NCI-H1436 treated with DMSO at 0.1 percent for 48 hours (cell line): ENCODE measurements at regions not wholly inside any gene's neighbourhood (a gene's known extent, or its start where the extent isn't known, plus 50 kb on each side); places are given as distances from the start of the nearest gene placed in this dataset.
"Not testable (repeated sequence)": the region's sequence is repeated elsewhere in the genome, so short reads cannot be mapped to it uniquely, and the experiment has no call there.

Experiments used
- DNase-seq: peaks from one replicate; lab custom pipeline; 2025; lab: John Stamatoyannopoulos, UW

DNA sequence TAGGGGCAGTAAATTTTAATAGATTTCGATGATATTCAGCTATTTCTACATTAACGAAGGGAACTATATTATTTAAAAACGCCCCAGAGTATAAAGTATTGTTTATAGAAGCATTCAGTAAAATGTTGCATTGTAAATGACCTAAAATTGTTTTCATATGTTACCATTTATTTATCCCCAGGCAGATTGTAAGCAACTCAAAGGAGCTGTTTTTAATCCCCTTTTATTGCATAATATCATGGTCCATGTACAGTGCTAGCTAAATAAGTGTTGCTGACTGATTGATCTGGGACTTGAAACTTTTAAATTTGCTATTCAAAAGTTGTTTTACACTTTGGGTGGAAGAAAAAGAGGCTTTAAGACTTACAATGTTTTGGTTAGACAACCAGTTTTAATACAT lies 199.0 kb upstream of the SLC38A2 start:
- DNase-seq: no peak

DNA sequence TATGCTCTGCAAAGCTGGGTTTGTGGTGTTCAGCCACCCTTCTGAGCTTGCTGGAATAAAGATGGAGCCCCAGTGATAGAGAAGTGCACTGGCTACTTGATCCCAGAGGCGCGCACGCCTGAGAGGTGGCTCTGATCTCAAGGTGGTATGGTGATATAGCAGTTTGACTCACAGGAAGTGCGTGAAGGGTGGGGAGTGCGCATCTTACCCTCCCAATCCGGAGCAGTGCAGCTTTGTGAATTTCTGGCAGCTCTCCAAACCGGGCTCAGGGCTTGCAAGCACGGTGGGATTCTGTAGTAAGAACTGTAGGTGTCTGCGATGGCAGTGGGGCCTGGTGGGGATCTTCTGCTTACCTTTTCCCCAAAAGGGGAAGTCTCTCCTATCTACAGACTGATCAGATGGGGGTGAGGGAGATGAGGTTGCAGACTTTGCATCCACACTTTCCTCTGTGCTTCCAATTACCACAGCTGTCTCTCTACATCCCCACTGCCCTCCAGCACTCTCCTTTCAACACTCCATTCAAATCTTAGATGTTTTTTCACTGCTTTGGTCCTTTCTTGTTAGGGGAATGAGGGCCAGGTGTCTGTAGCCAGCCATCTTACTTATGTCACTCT lies 197.4 kb upstream of the SLC38A2 start:
- DNase-seq: no peak

DNA sequence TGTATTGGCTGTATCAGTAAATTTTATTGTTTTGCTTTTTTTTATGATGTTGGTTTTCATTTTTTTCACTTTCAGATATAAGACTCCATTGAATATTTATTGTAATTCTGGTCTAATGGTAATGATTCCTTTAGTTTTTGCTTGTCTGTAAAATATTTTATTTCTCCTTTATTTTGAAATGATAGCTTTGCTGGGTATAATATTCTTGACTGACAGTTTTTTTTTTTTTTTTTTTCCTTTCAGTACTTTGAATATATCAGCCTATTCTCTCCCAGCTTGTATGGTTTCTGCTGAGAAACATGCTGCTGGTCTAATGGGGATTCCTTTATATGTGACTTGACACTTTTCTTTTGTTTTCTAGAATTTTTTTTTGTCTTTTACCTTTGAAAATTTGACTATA lies 195.1 kb upstream of the SLC38A2 start:
- no peak for DNase-seq

DNA sequence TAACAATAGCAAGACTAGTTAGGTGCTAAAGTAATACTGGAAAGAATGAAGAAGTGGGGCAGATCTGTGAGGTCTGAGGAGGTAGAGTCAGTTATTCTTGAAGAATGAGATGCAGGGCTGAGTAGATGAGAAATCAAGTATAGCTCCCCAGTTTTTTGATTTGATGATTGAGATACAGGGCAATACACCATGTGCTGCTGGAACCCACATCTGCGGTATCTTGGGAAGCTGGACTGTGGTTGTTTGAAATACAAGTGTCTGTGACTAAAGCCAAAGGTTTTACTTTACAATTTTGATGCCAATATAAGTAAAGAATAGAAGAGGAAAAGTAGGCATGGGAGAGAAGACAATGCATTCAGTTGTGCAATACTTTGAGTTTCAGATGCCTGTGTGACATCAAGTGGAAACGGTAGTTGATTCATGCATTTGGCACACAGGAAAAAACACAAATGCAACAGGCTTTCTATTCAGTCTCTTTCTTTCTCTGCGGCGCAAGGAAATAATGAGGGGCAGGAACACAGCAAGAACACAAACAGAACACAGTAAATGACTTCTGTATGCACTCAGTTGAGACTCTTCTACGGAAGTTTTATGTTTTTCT lies 190.2 kb upstream of the SLC38A2 start:
- no peak for DNase-seq

DNA sequence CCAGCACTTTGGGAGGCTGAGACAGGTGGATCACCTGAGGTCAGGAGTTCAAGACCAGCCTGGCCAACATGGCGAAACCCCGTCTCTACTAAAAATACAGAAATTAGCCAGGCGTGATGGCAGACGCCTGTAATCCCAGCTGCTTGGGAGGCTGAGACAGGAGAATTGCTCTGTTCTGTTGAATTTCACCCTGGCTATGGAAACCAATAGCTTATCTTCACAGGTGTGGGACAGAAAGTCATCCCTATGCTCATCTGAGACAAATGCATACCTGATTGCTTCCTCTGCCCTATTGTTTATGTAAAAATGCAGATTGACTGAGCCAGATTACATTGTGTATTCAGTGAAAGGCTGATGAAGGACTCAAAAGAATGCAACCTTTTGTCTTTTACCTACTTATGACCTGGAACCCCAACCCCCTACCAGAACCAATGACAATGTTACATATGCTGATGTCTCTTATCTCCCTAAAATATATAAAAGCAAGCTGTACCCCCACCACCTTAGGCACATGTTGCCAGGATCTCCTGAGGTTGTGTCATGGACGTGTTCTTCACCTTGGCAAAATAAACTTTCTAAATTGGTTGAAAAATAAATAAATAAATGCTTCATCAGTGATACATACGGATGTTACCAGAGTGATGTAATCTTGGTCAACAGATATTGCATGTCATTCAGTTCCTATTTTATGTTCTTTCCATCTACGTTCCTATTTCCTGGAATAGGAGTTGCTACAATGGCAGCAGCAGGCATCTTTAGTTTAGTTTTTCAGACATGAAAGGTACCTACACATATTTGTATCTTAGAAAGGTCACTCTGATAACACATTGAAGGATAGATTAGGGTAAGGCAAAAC lies 189.4 kb upstream of the SLC38A2 start:
- not testable (repeated sequence) for DNase-seq

DNA sequence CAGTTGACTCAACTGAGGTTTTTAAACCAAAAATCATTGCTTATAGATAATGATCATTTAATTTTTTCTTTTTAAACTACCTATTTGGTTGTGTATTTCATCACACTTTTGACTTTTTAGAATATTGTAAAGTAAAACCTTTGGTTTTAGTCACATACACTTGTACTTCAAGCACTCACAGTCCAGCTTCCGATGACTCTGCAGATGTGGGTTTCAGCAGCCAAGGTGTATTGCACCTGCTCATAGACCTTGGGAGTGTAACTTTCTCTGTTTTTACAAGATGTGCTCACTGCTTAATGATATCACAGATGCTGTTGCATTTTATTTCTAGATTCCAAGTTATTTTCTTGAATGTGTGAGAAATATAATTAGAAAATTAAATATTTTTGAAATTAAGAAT lies 188.3 kb upstream of the SLC38A2 start:
- no peak for DNase-seq

DNA sequence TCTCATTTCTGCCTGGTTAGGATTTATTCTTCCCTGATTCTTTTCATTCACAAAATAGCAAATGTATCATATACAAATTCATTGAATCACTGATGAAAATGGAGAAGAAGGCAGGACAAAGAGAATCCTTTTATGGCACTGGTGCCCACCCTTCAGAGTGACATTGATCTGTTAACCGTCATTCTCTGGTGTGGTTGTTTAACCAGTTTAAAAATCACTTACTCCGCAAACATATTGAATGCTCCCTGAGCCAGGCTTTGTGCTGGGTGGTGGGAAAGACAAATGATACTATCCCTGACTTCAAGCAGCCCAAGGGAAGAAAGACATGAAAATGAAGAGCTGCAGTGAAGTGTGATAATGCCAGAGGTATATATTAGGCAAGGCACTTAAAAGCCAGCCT lies 187.5 kb upstream of the SLC38A2 start:
- no peak for DNase-seq

DNA sequence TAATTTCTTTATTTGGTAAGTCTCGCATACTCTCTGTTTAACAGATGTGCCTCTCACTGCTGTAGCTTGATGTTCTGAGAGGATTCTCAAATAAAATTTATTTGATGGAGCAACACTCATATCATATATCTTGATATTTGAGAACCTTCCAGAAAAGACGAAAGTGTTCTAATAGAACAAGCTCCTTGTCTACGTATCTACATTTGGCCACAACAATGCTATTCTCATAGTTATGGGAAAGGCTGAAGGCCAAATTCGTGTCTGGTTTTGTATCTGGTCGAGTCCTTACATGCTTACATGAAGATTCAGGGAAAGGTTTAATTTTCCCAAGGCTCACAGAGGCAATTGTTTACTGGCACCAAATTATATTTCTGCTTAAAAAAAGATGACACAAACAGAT lies 186.7 kb upstream of the SLC38A2 start:
- no peak for DNase-seq

DNA sequence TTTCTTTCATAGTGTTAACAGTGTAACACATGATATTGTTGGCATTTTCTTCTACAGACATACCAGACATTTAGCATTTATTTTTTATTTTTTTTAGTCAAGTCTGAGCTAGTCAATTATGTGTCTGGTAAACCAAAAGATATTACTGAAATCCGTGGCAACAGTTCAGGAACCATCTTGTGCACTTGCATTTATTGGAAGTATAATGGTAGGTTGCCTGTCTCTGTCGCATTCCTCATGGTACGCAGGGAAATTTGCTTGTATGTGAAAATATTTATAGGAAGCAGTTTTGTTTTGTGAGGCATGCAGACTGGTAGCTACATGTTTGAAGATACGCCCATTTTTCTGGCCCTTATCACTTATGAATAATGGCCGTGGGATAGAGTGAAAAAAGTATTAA lies 186.1 kb upstream of the SLC38A2 start:
- DNase-seq: no peak

DNA sequence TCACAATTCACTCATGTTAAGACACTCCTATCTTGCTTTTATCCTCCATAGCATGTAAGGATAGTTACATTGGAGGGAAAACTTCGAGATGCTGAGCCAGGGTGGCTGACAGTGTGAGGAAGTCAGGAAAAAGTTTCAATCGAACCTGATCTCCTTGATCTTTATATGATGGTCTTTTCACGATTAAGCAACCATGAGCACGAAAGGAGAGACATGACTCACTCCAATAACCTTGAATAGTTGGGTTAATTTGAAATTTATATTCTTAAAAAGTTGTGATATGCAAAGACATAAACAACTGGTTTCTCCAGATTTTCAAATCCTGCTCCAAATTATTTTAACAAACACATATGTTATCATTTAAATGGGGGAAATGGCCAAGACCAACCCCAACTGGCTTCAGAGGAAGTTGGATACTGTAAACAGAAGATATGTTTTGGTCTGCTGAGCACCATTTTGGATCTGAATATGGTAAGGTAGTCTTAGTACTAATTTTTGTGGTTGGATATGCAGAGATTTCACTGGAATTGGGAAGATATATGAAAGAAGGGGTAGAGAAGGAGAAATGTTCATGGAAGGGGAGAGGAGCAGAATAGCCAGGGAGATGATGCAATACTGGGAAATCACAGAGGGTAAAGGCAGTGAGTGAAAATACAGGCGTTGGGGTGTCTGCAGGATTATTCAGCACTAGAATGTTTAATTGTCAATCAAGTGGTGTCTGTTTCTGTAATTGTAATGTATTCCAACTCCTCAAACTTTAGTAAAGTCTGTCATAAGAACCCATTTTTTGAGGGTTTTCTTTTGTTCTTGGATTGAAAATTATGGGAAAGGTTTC lies 185.2 kb upstream of the SLC38A2 start:
- DNase-seq: no peak

DNA sequence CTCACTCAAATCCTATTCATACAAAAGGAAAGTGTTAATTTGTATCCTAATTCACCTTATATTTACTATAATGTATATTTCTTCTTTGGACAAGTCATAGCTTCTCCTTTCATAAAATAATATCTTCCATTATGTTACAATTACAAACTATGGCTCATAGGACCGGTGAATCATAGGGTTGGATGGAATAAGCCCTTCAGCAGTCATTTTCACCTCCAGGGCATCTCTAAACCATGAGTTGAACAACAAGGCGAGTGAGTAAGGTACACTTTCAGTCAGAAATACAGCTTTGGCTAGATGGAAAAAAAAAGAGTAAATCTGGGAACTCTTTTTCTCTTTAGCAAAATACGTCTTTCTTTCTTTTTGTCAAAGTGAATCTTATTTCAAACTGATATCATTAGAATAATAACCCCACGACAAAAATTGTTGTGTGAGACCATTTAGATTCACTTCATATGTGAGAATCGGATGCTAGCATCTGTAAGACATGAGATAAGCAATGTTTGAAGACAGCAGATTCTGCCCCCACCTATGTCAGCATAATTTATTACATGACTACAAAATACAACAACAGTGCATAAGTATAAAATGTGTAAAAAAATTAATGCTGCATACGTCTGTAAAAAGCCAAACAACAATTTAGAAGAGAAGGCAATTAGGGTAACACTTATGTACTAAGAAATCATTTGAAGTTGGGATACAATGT lies 184.4 kb upstream of the SLC38A2 start:
- no peak for DNase-seq

DNA sequence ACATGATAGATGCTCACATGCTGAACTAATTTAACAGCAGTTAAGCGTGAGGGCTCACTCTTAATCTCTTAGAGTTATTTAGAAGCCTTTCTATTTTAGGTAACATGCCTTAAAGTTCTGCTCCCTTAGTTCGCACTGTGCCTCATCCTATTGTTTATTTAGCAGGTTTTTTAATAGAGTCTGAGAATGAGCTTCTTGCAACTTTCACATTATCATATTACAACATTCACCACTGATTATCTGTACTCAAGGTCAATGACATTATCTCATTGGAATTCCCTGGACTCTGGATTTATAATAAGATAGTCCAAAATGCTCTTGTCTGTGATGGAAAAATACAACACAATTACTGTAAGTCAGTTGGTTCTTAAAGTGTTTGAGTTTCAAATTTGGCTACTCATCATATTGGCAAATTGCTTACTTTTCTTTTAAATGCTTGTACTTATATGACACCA lies 183.6 kb upstream of the SLC38A2 start:
- DNase-seq: no peak

DNA sequence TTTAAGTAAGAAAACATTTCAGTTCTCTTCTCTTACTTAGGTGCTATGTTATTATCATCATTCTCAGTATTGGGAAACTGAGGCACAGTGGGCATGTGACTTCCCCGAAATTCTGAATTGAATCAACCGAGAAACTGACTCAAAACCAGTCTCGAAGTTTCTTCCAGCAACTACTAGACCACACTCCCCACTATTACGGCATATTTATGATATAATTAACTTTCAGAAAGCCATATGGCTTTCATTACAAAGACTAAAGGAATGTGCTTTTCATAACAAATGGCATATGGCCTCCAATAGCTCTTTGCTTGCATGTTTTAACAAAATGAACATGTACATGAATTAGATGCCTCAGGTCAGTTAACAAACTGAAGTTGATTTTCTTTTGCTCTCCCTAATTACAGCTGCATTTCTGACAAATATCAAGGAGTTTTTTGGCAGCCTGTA lies 182.9 kb upstream of the SLC38A2 start:
- DNase-seq: no peak

DNA sequence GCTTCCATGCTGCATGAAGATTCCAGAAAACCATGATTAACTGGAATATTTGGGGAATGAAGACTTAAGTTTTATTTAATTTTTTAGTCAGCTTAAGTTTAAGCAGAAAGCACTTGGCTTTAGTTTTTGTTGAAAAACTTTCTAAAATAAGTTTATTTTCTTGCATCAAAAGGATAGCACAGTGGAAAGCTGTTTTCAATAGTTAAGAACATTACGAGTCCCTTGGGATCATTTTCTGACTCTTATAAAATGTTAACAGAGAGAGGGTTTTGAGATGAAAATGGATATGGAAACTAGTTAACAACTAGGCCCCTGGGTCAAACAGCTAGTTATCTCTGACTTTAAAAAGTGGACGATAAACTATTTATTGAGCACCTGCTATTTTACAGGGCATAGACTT lies 181.9 kb upstream of the SLC38A2 start:
- DNase-seq: no peak

DNA sequence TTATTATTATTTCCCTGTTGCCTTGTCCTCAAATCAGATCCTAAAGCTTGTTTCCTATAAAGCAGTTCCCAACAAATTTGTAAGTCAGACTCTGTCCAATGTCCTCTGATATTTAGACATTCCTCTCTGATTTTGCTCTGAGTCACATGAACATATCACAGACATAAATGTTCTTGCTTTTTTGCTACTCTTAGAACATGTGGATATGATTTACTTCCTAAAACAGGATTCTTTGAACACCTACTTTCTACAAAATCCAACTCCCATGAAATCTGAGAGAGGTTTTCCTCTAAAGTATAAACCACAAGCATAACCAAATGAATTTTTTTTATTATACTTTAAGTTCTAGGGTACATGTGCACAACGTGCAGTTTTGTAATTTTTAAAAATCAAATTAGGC lies 181.3 kb upstream of the SLC38A2 start:
- no peak for DNase-seq

DNA sequence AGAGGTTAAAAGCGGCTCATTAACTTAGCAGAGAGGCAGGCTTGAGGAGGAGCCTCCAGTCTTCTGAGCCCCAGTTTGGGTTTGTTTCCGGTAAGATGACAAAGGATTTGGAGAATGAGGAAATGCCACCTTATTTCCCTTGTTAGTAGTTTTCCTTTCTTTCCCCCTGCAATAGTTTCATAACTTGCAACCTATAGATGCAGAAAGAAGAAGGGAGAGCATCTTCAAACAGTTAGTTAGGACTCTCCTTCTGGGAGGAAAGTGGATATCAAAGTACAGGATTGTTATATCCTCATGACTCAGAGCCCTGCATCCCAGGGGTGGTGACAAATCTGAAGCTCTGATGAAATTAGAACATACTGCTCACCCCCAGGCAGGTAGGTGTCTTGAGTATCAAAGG lies 180.7 kb upstream of the SLC38A2 start:
- DNase-seq: no peak

DNA sequence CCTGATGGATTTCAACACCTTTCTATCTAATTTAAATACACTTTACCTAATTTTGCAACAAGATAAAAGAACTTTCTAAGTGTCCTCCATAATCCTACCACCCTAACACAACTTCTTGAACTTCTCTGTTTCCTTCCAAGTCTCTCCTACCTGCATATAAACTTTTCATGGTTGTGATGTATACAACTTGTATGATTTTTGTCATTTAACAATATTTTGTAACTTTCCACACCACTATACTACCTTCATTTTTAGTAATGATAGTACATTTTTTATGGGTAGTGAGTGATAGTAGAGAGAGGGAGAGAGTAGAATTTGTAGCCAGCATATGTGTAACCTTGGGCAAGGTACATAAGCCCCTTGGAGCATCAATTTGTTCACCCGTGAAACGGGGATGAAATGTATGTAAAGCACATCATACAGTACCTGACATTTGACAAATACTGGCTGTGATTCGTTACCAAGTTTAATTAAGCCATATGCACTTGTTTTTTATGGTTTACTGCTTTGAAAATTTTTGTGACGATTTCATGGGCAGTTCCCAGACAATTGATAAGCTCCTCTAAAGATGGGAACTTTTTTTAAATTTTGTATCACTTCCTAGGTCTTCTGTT lies 177.8 kb upstream of the SLC38A2 start:
- DNase-seq: no peak

DNA sequence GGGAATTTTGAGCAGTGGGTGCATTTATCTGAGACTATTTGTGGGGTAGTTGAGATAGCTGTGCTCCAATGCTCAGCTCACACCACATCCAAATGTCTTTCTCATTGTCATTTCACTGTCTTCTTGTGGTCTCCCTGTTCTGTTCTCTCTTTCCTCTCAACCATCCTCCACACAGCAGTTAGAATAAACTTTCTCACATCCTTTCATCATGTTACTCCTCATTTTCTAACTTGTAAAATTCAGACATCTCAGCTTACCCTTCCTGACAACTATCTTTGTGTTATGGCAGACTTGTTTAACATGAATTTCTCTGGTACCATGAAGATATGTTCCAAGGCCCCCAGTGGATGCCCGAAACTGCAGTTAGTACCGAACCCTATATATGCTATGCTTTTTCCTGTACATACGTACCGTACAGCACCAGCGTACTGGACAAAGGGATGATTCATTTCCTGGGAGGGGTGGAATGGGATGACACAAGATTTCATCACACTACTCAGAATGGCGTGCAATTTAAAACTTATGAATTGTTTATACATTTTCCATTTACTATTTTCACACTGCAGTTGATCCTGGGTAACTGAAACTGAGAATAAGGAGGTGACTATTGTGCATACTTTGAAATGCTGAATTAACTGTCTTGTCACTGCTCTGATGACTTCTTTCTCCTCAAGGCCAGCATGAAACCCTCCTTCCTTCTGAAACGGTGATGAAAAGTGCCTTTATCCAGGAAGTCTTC lies 177.1 kb upstream of the SLC38A2 start:
- DNase-seq: no peak

DNA sequence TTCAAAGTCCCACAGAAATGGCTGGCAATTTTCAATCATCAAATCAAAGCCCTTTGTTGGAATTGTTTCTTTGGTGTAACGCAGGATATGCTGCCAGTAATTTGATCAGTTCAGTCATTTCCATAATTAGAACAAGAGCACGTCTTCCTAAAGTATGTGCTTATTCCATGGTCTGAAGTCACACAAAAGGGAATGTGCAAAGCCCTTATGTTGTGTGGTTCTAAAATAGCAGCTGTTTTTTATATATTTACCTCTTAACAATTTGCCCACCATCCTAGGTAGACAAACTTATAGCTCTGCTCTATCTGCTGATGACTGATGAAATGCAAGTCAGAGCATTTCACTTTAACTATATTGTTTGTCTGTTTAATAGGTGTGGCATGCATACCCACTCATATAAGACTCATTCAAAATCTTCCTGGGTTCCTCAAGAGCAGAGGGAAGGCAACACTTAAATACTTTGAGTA lies 176.1 kb upstream of the SLC38A2 start:
- peak; percentile 29 for DNase-seq
